Suprapubic skin (tissue), 4 donors: ENCODE measurements at regions not wholly inside any gene's neighbourhood (a gene's known extent, or its start where the extent isn't known, plus 50 kb on each side); places are given as distances from the start of the nearest gene placed in this dataset.

ENCODE experiments used
- POLR2A ChIP-seq, 2 donors: fragments of 450-650 bp; IDR thresholded peaks; one replicate each; pipeline ENCODE4 v1.6.1; 2017; ENCODE audit warnings: antibody characterized with exemption in 2 of 2, mild to moderate bottlenecking in 2 of 2, moderate library complexity in 2 of 2
- POLR2AphosphoS5 ChIP-seq, 3 donors: sonication (generic); formaldehyde crosslinking; IDR thresholded peaks; one replicate each; pipeline ENCODE4 v1.6.1; 2017; ENCODE audit warnings: antibody characterized with exemption in 3 of 3

DNA sequence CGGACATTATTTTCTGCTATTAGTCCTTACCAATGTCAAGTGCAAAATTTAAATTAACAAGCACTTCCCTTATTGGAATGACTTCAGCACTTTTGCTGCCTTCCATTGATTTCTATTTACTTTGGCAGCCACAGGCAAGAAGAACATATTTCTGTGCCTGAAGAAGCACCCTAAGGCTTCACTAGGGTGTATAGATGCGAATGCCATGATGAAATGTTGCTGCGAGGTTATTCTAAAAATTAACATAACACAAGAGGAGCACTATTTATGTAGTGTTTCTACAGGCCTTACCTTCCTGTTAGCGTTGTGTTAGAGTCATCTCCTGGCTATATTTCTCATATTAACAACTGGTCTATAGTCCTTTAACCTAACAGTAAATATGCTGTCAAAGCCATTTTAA, 365.0 kb upstream of the HNRNPA3 start:
- TF ChIP-seq POLR2AphosphoS5 (IDR thresholded peaks at IDR 0.05) (no peak), POLR2A (IDR thresholded peaks at IDR 0.05) (no peak)
